GM12891 (cell line): ENCODE measurements at regions not wholly inside any gene's neighbourhood (a gene's known extent, or its start where the extent isn't known, plus 50 kb on each side); places are given as distances from the start of the nearest gene placed in this dataset.

ENCODE experiments used
- POLR2A ChIP-seq: IDR thresholded peaks from 2 replicates; pipeline ENCODE4 v1.6.1; 2011; ENCODE audit warnings: low read depth, low read length, control low read depth
- POLR2AphosphoS5 ChIP-seq: IDR thresholded peaks from 2 replicates; pipeline ENCODE4 v1.6.1; 2011; ENCODE audit warnings: low read depth, low read length, control low read depth

- no peak for TF ChIP-seq POLR2AphosphoS5
- TF ChIP-seq POLR2A = no peak
Observed at GRCh38 chr13:80562433-80563156, 221.7 kb upstream of the SPRY2 start.
